Cardiac fibroblast (primary cell): ENCODE measurements at regions not wholly inside any gene's neighbourhood (a gene's known extent, or its start where the extent isn't known, plus 50 kb on each side); places are given as distances from the start of the nearest gene placed in this dataset.
"Not testable (repeated sequence)": the region's sequence is repeated elsewhere in the genome, so short reads cannot be mapped to it uniquely, and the experiment has no call there.

Source experiments
- DNase-seq, 2 donors: peaks; one replicate each; pipeline versions ENCODE4 v3.0.0 to v3.0.0-alpha.2; 2010; ENCODE audit warnings: low read depth in 2 of 2
- H3K4me3 ChIP-seq, 2 donors: replicated peaks in 1 of 2; 1 replicate in 1 of 2; 2 replicates in 1 of 2; pipeline ENCODE4 v1.5.1; 2011; ENCODE audit warnings: low read depth in 2 of 2, low read length in 2 of 2, mild to moderate bottlenecking in 2 of 2, moderate library complexity in 1 of 2
- CTCF ChIP-seq: IDR thresholded peaks from one replicate; pipeline ENCODE4 v1.5.1; 2011; ENCODE audit warnings: low read depth, mild to moderate bottlenecking, low read length, inconsistent platforms

- H3K4me3 ChIP-seq = no peak overlapping the region
- no peak for DNase-seq
- TF ChIP-seq CTCF = no peak
Measured at GRCh38 chr1:221965252-221965651, 223.4 kb upstream of the DUSP10 start.

GRCh38 chr1:221963742-221964141 lies 221.9 kb upstream of the DUSP10 start:
- no peak for TF ChIP-seq CTCF
- H3K4me3 ChIP-seq = no peak overlapping the region
- no peak for DNase-seq

- H3K4me3 ChIP-seq = no peak overlapping the region
- no peak for DNase-seq
- no peak for TF ChIP-seq CTCF
Measured at GRCh38 chr1:221962385-221962784, 220.5 kb upstream of the DUSP10 start.

- peak; percentile 40 to 61 for DNase-seq
- no peak for TF ChIP-seq CTCF
- no peak overlapping the region for H3K4me3 ChIP-seq
Measured at GRCh38 chr1:221961532-221962292, 219.8 kb upstream of the DUSP10 start.

- DNase-seq = peak; percentile 21 to 72
- not testable (repeated sequence) for H3K4me3 ChIP-seq
Measured at GRCh38 chr1:221958161-221958562, 216.3 kb upstream of the DUSP10 start.

GRCh38 chr1:221957350-221957749 lies 215.5 kb upstream of the DUSP10 start:
- H3K4me3 ChIP-seq, DNase-seq: not testable (repeated sequence)

- no peak for TF ChIP-seq CTCF
- DNase-seq = no peak
- H3K4me3 ChIP-seq = no peak overlapping the region
Measured at GRCh38 chr1:221949996-221950395, 208.1 kb upstream of the DUSP10 start.

GRCh38 chr1:221948459-221948858 lies 206.6 kb upstream of the DUSP10 start:
- no peak for DNase-seq
- no peak overlapping the region for H3K4me3 ChIP-seq
- TF ChIP-seq CTCF = no peak
